Tibial artery (tissue), 4 donors: ENCODE measurements at regions not wholly inside any gene's neighbourhood (a gene's known extent, or its start where the extent isn't known, plus 50 kb on each side); places are given as distances from the start of the nearest gene placed in this dataset.

Experiments
- DNase-seq, 2 donors: peaks; one replicate each; pipeline ENCODE4 v3.0.0-alpha.2; 2019
- H3K27ac ChIP-seq, 2 donors: fragments of 200-600 bp; sonication (generic) in 1 of 2; 1 replicate in 1 of 2; 2 replicates in 1 of 2; pipeline ENCODE4 v1.5.1; 2018 to 2019; ENCODE audit warnings: mild to moderate bottlenecking in 1 of 2
- H3K27me3 ChIP-seq, 2 donors: fragments of 200-600 bp; sonication (generic) in 1 of 2; one replicate each; pipeline versions ENCODE4 v1.5.1 to v1.6.0; 2016 to 2019
- H3K36me3 ChIP-seq, 3 donors: fragments of 200-600 bp; sonication (generic) in 2 of 3; one replicate each; pipeline ENCODE4 v1.5.1; 2016 to 2019; ENCODE audit warnings: mild to moderate bottlenecking in 2 of 3
- H3K4me1 ChIP-seq, 4 donors: fragments of 200-600 bp; sonication (generic) in 2 of 4; 1 replicate in 3 of 4; 2 replicates in 1 of 4; pipeline ENCODE4 v1.5.1; 2016 to 2019
- H3K4me3 ChIP-seq, 2 donors: fragments of 200-600 bp; sonication (generic) in 1 of 2; 1 replicate in 1 of 2; 2 replicates in 1 of 2; pipeline ENCODE4 v1.5.1; 2018 to 2019; ENCODE audit warnings: mild to moderate bottlenecking in 2 of 2
- H3K9me3 ChIP-seq, 3 donors: fragments of 200-600 bp; sonication (generic) in 1 of 3; one replicate each; pipeline ENCODE4 v1.5.1; 2016 to 2019
- intact Hi-C: fragments of 100-400 bp; cut with DNase I; formaldehyde crosslinking; loops from one replicate; pipeline ENCODE4 v1.15.0; 2023; ENCODE audit warnings: low total_unique reads
- TF ChIP-seq, protein P1 (sequence below), 2 experiments: fragments of 200-600 bp in 1 of 2; fragments of 450-650 bp in 1 of 2; IDR thresholded peaks; one replicate each; pipeline ENCODE4 v1.5.1; 2017 to 2019; ENCODE audit warnings: antibody characterized with exemption in 2 of 2, mild to moderate bottlenecking in 1 of 2, moderate library complexity in 1 of 2

DNA sequence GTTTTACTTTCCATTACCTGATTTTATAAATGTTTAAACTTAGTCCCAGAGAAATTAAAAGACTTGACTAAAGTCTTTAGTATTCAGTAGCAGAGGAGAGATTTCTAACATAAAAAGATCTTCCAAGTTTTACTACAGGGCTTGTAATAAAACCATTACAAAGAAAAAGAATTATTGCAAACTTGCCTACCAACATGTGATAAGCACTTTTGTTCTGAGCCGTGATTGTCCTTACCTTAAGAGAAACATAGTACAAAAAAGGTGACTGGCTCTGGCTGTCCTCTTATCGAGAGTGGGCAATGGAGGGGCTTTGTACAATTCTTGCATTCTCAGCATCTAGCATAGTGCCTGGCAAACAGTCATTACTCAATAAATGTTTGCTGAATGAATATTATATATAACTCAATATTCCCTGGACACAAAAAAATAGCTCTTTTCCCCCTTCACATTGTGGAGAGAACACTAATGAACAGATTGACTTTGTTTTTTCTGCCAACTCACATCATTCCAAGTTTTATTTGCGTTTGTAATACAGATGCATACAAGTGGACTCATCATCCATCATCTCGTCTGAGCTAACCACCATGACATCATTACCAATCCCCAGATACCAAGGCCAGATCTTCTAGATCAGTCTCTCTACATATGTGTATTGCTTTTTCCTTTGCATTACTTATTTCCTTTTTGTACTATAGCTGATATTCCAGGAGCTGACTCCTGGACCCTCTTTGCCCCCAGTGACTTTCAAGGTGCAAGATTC, 192.8 kb upstream of the EEA1 start:
- no peaks in the 10 kb centered on the region for H3K27me3 ChIP-seq
- no peak for DNase-seq
- H3K4me1 ChIP-seq, result peaks cover 0 to 26% (median 23%) of the 10 kb centered on the region in 4 donors
- no peak overlapping the region for H3K27ac ChIP-seq
- H3K9me3 ChIP-seq, result no peaks in the 10 kb centered on the region
- no peak overlapping the region for H3K4me3 ChIP-seq
- TF ChIP-seq, protein P1, sequence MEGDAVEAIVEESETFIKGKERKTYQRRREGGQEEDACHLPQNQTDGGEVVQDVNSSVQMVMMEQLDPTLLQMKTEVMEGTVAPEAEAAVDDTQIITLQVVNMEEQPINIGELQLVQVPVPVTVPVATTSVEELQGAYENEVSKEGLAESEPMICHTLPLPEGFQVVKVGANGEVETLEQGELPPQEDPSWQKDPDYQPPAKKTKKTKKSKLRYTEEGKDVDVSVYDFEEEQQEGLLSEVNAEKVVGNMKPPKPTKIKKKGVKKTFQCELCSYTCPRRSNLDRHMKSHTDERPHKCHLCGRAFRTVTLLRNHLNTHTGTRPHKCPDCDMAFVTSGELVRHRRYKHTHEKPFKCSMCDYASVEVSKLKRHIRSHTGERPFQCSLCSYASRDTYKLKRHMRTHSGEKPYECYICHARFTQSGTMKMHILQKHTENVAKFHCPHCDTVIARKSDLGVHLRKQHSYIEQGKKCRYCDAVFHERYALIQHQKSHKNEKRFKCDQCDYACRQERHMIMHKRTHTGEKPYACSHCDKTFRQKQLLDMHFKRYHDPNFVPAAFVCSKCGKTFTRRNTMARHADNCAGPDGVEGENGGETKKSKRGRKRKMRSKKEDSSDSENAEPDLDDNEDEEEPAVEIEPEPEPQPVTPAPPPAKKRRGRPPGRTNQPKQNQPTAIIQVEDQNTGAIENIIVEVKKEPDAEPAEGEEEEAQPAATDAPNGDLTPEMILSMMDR (IDR thresholded peaks at IDR 0.05), result no peak
- H3K36me3 ChIP-seq, result no peaks in the 10 kb centered on the region
- intact Hi-C loops, result loop anchor here (10.0 kb wide), 1 partner anchor 263 kb away; no protein-coding TSS in a partner anchor

DNA sequence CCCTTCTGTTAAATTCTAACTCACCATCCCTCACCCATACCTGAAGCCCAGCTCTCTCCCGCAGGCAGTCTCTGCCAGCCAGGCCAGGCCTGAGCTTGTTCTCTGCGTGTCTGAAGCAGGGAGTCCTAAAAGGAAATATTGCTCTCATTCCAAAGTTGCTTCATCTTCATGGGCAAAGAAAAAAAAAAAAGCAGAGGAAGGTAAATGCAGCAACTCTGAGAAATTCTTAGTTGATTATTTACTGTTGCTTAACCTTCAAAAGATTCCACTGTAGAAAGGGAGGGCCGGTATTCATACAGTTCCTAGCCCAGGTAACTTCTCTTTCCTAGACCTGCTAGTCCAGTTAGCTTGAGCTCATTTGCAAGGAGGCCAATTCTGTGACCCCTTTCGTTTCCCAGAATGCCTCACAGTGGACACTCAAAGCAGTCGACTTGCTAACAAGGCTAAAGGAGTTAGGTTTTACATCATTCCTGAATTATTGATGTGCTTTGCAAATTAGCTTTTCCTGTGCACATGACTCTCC, 193.5 kb upstream of the EEA1 start:
- Histone ChIP-seq H3K4me1 (peaks cover 0 to 32% (median 28%) of the 10 kb centered on the region in 4 donors), H3K4me3 (no peak overlapping the region), H3K27me3 (no peaks in the 10 kb centered on the region), H3K9me3 (no peaks in the 10 kb centered on the region), H3K36me3 (no peaks in the 10 kb centered on the region), H3K27ac (no peak overlapping the region)
- intact Hi-C loops, result loop anchor here (10.0 kb wide), 1 partner anchor 262 kb away; no protein-coding TSS in a partner anchor
- no peak for DNase-seq
- TF ChIP-seq, protein P1 (IDR thresholded peaks at IDR 0.05), result no peak

DNA sequence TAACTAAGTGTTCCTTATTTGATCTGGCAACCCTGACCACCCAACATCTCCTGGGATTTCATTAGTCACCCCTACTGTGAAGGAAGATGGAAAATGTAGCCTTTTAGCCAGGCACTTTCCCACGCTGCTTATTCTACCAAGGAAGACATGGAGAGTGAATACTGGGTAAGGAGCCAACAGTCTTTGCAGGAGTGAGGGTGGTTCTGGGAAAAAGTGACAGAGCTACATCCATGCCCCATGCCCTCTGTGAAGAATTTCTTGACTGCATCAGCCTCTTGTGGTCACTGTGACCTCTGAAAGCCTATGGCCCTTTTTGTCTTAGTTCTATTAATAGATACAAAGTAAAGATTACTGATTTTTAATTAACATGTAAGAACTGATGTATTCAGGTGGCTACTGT, 196.0 kb upstream of the EEA1 start:
- peak overlapping the region; percentile 78 to 81 for H3K27ac ChIP-seq
- H3K27me3 ChIP-seq, result no peaks in the 10 kb centered on the region
- peaks cover 0 to 43% (median 39%) of the 10 kb centered on the region in 4 donors for H3K4me1 ChIP-seq
- intact Hi-C loops, result loop anchor here (10.0 kb wide), 1 partner anchor 260 kb away; no protein-coding TSS in a partner anchor
- H3K9me3 ChIP-seq, result no peaks in the 10 kb centered on the region
- no peak overlapping the region for H3K4me3 ChIP-seq
- TF ChIP-seq, protein P1 (IDR thresholded peaks at IDR 0.05), result no peak
- H3K36me3 ChIP-seq, result no peaks in the 10 kb centered on the region
- no peak for DNase-seq

DNA sequence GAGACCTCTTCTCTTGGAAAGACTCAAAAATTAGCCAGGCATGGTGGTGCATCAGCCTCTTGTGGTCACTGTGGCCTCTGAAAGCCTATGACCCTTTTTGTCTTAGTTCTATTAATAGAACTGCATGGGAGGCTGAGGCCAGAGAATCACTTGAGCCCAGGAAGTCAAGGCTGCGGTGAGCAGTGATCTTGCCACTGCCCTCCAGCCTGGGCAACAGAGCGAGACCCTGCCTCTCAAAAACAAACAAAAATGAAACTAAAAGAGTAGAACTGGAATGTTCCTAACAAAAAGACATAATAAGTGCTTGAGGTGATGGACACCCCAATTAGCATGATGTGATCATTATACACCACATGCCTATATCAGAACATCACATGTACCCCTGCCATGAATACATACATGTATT, 197.0 kb upstream of the EEA1 start:
- TF ChIP-seq, protein P1 (IDR thresholded peaks at IDR 0.05), result no peak
- Histone ChIP-seq H3K36me3 (no peaks in the 10 kb centered on the region), H3K4me1 (peaks cover 0 to 43% (median 39%) of the 10 kb centered on the region in 4 donors), H3K27ac (peak overlapping the region; percentile 78 to 81), H3K27me3 (no peaks in the 10 kb centered on the region), H3K4me3 (no peak overlapping the region), H3K9me3 (no peaks in the 10 kb centered on the region)
- intact Hi-C loops, result loop anchor here (10.0 kb wide), 1 partner anchor 259 kb away; no protein-coding TSS in a partner anchor
- no peak for DNase-seq

DNA sequence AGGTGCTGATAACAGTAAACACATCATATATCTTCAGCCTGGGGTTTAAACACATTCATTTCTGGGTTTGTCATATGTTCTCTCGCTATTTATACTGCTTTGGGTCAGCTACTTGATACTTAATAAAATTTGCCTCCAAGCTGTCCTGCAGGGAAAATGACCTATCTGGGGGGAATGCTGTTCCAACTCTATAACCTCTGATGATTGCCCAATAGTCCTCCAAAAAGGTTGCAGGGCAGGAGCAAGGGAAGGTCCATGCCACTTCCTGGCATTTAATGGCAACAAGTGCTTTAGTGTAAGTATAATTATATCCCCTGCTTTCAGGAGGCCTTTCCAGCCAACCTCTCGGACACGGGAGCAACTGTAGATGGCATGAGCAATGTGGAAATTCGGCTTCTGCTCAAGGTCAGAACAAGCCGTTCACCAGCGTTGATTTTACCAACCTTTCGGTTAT, 198.0 kb upstream of the EEA1 start:
- peak overlapping the region; percentile 78 to 81 for H3K27ac ChIP-seq
- H3K36me3 ChIP-seq, result no peaks in the 10 kb centered on the region
- peak; percentile 48 to 87 for DNase-seq
- intact Hi-C loops, result loop anchor here (10.0 kb wide), 1 partner anchor 258 kb away; no protein-coding TSS in a partner anchor
- no peaks in the 10 kb centered on the region for H3K9me3 ChIP-seq
- H3K4me3 ChIP-seq, result no peak overlapping the region
- TF ChIP-seq, protein P1 (IDR thresholded peaks at IDR 0.05), result no peak
- peaks cover 0 to 43% (median 39%) of the 10 kb centered on the region in 4 donors for H3K4me1 ChIP-seq
- no peaks in the 10 kb centered on the region for H3K27me3 ChIP-seq
